D721Med (cell line): ENCODE measurements at regions not wholly inside any gene's neighbourhood (a gene's known extent, or its start where the extent isn't known, plus 50 kb on each side); places are given as distances from the start of the nearest gene placed in this dataset.
"Not testable (repeated sequence)": the region's sequence is repeated elsewhere in the genome, so short reads cannot be mapped to it uniquely, and the experiment has no call there.

ENCODE experiments used
- DNase-seq: peaks from one replicate; pipeline ENCODE4 v3.0.0; 2011; ENCODE audit warnings: low spot score; ENCODE audit not compliant: insufficient read length
- FAIRE-seq: peaks from 2 replicates; lab custom pipeline; 2011; peaks lifted over from hg19 to GRCh38; lab: Jason Lieb, UNC
- TF ChIP-seq, protein P1 (sequence below): IDR thresholded peaks from 2 replicates; pipeline ENCODE4 v1.5.1; 2012; ENCODE audit warnings: mild to moderate bottlenecking, control low read depth; ENCODE audit not compliant: insufficient read depth; ENCODE audit errors: missing control alignments

DNA sequence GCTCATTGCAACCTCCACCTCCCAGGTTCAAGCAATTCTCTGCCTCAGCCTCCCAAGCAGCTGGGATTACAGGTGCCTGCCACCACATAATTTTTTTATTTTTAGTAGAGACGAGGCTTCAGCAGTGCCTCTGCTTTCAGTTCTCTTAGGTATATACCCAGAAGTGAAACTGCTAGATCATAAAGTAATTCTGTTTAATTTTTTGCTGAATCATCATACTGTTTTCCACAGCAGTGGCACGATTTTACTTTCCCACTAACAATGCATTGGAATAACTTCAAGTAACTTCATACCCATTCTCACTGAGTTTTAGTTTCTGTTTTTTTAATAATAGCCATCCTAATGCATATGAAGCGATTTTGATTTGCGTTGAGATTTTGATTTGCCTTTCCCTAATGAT, 148.0 kb upstream of the G2E3 start:
- DNase-seq (no peak), FAIRE-seq (no peak)
- TF ChIP-seq, protein P1, sequence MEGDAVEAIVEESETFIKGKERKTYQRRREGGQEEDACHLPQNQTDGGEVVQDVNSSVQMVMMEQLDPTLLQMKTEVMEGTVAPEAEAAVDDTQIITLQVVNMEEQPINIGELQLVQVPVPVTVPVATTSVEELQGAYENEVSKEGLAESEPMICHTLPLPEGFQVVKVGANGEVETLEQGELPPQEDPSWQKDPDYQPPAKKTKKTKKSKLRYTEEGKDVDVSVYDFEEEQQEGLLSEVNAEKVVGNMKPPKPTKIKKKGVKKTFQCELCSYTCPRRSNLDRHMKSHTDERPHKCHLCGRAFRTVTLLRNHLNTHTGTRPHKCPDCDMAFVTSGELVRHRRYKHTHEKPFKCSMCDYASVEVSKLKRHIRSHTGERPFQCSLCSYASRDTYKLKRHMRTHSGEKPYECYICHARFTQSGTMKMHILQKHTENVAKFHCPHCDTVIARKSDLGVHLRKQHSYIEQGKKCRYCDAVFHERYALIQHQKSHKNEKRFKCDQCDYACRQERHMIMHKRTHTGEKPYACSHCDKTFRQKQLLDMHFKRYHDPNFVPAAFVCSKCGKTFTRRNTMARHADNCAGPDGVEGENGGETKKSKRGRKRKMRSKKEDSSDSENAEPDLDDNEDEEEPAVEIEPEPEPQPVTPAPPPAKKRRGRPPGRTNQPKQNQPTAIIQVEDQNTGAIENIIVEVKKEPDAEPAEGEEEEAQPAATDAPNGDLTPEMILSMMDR, result no peak

- not testable (repeated sequence) for FAIRE-seq, DNase-seq
Measured at GRCh38 chr14:30413184-30413583, 145.8 kb upstream of the G2E3 start.

DNA sequence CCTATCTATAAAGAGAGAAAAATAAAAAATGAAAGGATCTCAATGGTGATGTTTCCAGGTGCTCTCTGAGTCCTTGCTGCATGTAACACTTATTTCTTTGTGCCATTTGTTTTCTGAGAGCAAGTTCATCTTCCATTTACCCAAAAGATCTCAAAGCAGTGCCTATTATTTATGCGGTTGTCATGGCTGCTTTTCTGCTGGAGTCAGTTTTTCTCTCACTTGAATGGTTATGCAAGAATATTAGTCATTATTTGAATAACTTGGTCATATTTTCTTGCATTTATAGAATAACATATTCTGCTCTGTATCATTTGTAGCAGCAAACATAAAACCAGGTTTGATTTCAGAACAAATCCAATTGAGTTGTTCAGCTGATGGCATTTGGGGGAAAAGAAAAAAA, 141.8 kb upstream of the G2E3 start:
- DNase-seq (no peak), FAIRE-seq (no peak)
- TF ChIP-seq, protein P1, result no peak

- DNase-seq, result no peak
- TF ChIP-seq, protein P1, result no peak
- FAIRE-seq, result no peak
Measured at GRCh38 chr14:30417999-30418398, 141.0 kb upstream of the G2E3 start.

DNA sequence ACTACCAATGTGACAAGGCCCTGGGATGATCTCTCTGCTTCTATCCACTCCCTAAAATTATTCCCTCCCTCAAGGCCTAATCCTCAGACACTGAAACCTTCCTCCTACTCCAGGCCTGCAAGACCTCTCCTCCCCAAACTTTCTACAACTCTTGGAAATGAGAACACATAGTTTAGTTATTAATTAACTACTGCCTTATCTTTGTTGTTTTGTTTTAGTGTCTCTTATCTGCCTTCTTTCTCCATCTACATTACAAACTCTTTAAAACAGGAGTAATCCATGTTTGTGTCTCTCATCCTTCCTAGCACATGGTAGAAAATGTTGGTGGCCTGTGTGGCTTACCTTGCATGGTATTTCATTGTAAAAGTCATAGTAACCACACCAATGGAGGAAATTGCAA, 139.9 kb upstream of the G2E3 start:
- FAIRE-seq (no peak), DNase-seq (no peak)
- TF ChIP-seq, protein P1, result no peak

GRCh38 chr14:30420515-30420914, 138.4 kb upstream of the G2E3 start:
- DNase-seq (no peak), FAIRE-seq (no peak)
- TF ChIP-seq, protein P1, result no peak

DNA sequence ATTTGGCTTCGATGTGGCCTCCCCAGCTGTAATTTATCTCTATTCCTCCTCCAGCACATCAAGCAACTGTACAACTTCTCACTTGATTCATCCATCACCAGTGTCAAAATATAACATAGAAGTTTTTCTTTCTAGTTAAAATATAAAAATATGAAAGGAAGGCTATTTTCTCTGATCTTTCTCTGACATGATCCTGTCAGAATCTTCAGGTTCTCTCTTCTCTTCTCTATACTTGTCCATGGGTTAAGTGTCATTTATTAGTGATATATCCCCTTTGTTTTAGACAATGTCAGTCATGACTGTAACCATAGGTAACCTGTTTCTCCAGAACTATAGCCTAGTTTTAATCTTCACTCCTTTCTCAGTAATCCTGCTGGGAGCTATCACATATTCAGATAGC, 132.5 kb upstream of the G2E3 start:
- FAIRE-seq (no peak), DNase-seq (no peak)
- TF ChIP-seq, protein P1, result no peak

DNA sequence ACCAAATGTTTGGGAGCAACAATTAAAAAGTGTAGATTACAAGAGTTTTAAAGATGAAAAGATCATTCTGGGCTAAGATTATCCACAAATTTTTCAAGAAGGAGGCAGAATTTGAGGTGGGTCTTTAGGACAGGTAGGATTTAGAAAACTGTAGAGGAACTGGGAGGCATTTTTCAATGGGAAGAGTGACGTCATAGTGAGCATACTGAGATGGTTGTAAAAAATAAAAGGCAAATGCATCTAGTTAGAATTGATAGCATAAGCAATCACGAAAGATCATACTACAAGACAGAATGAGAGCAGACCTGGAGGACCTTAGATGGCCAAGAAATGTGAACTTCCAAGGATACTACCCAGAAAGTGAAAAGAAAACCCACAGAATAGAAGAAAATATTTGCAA, 131.6 kb upstream of the G2E3 start:
- FAIRE-seq, result no peak
- TF ChIP-seq, protein P1, result no peak
- DNase-seq, result no peak
